CD4-positive, alpha-beta T cell treated with Interleukin-17A for 4 hours (primary cell): ENCODE measurements at regions not wholly inside any gene's neighbourhood (a gene's known extent, or its start where the extent isn't known, plus 50 kb on each side); places are given as distances from the start of the nearest gene placed in this dataset.
"Not testable (repeated sequence)": the region's sequence is repeated elsewhere in the genome, so short reads cannot be mapped to it uniquely, and the experiment has no call there.

ENCODE experiments used
- DNase-seq: peaks from one replicate; pipeline ENCODE4 v3.0.0-alpha.2; 2020; ENCODE audit warnings: mixed read lengths

DNA sequence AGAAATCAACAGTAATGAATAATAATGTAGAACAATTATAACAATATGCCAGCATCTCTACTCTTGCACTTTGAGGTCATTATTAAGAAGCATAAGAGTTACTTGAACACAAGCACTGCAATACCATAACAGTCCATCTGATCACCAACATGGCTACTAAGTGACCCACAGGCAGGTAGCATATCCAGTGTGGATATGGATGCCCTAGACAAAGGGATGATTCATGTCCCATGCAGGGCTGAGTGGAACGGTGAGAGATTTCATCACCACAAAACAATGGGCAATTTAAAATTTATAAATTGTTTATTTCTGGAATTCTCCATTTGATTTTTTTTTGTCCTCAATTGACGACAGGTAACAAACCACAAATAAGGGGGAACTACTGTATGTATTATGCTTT, 107.7 kb upstream of the TSC22D2 start:
- no peak for DNase-seq

DNA sequence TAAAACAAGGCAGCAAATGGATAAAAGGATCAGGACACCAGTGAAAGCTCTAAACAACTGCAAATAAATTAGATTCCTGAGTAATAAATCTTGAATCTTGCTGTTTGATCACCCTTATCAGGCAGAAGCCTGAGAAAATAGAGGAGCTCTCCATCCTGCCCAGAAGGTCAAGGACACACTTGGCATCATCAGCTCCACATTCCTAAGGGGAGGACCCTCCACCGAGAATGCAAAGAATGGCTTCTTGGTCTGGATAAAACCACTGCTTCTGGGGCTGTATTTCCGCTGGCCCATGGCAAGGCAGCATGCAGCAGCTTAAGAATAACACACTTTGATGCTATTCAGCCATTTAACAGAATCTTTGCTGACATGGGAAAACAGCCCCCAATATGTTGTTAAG, 108.9 kb upstream of the TSC22D2 start:
- DNase-seq, result no peak

DNA sequence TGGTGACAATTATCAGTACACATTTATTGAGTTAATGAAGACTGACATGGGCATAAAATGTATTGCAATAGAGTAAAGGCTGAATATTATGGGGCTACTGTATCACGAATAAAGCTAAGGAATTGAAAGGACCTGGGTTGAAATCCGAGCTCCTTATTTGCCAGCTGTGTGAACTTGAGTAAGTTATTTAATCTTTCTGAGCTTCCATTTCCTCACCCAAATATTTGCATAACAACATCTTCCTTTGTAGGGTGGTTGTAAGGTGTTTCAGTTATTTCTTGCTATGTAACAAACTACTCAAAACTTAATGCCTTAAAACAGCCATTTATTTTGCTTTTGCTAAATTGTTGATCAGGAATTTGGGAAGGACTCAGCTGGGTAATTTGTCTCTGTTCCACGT, 111.1 kb upstream of the TSC22D2 start:
- no peak for DNase-seq

DNA sequence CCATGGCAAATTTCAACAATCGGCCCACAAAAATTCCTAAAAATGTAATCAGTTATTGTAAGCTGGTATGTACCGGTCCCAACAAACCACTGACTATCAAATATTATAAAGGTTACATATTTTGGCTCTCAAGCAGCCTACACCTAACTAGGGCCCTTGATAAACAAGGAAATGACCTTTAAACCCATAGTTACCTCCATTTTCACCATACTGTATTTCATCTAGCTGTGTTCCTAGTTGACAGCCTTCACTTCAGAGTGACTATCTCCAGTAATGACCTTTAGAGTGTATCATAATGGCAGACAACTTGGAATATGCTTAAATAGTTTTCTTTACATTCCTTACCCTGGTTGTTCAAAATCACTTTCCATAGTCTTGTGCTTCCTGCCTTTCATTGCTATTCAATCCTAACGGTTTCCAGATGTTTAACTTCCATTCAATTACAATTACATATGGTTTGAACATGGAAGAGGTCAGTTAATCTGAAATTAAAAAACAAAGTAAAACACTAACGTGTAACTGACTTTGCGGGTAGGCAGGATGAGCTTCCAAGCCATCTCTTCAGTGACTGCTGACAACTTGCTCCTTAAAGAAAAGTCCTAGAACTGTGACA, 111.9 kb upstream of the TSC22D2 start:
- no peak for DNase-seq

DNA sequence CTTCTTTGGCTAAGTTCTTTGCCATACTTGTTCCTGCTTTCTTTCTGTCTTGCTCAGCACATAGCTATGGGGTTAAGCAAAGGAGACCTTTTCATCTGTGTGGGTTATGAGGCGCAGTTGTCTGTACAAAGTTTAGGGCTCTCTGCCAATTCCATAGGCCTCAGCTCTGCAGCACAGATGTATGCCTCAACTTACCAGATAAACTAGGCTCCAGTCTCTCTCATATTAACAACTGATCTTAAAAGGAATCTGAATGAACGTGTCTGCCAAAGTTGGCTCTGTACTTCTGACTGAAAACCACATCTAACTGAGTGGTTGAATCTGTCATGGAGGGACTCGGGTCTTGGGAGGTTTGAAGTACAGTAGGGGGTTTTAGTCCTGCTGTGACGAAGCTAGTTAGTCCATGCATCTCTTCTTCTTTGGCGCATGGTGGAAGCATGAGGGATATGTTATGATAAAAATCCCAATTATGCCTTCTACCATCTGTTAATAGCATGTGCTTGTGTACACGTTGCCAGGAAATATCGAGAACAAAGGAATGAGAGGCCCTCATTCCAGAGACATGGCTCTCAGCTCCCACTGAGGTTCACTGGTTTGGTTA, 114.6 kb upstream of the TSC22D2 start:
- no peak for DNase-seq

DNA sequence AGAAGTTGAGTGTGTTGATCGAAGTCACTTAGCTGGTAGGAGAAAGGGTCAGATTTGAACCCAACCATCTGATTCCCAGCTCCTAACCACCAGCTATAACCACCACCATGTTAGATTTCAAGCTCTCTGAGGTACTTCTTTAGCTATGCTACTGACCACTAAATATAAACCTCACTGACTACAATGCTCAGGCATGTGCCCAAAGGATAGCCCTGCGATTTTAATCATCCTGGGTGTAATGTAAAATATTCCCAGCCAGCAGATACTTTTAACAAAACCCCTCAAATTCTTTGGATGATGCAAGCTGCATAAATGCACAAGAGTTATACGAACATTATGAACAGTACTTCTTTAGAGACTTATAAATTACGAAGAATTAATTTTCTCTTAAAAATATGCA, 115.2 kb upstream of the TSC22D2 start:
- no peak for DNase-seq

DNA sequence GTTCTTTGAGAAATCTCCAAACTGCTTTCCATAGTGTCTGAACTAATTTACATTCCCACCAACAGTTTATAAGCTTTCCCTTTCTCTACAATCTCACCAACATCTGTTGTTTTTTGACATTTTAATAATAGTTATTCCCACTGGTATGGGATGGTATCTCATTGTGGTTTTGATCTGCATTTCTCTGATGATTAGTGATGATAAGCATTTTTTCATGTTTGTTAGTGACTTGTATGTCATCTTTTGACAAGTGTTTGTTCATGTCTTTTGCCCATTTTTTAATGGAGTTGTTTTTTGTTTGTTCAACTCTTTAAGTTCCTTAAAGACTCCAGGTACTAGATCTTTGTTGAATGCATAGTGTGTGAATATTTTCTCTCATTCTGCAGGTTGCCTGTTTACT, 116.6 kb upstream of the TSC22D2 start:
- no peak for DNase-seq

DNA sequence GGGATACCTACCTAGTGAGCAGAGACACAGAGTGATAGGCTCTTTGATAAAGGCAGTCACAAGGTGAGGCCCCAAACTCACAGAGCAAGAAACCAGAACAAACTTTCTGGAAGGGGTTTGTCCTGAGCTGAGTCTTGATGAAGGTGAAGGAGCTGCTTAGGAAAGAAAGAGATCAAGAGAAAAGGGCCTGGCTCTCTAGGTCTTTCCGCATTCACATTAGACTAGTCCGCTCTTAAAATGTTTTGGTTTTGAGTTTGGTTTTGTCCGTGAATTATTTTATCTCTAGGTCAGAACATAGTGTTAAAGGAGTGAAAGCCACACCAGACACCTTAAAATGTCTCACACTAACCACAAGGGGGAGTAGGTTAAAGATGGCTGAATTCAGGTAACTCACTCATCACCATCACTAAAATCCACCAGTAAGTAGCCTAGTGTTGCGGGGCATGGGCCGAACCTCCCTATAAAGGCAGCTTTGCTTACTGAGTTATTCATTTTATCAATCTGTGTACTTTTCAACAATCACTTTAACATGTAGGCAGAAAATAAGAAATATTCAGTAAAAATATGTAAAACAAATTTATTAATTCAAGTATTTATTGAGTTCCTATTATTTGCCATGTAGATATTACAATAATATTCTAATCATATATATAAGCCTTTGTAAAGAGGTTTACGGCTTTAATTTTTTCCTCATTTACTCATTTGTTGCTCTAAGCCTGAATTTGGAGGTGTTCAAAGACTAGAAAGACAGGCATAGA, 121.5 kb upstream of the TSC22D2 start:
- DNase-seq, result peak; percentile 14

DNA sequence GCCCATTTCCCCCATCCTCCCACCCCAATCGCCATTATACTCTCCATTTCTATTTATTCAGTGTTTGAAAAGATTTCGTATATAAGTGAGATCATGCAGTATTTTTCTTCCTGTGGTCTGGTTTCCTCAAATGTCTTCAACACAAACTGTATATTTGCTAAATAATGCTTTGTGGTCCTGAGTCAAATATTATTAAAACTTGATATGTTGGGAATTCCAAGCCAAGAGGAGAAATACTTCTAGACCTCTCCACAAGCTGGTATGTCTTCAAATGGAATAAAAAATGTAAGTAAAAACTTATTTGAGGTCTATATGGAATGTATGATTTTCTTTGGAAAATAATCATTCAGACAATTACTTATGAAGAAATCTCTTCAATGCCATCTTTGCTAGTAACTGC, 122.5 kb upstream of the TSC22D2 start:
- no peak for DNase-seq

DNA sequence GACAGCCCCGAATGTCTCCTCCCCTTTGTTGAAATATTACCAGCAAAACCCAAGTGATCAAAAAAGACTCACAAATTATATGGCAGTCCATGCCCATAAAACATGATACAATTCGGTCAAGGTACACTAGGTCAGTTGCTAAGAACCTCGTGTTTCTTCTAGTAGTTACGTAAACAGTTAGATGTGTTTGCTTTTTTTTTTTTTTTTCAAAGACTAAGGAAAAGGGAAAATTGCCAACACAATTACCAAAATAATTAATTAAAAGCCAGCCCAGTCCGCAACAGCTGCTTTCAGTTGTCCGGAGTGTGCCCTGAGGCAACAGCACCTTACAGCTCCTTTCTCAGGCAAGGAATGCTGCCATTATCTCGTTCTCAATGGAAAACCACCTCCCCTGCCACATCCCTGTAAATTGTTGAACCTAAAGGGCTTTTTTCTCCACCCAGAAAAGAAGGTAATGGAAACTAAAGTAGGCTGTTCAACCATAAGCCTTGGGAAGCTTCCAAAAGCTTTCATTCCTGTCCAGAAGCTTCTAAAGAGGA, 129.2 kb upstream of the TSC22D2 start:
- DNase-seq, result no peak

DNA sequence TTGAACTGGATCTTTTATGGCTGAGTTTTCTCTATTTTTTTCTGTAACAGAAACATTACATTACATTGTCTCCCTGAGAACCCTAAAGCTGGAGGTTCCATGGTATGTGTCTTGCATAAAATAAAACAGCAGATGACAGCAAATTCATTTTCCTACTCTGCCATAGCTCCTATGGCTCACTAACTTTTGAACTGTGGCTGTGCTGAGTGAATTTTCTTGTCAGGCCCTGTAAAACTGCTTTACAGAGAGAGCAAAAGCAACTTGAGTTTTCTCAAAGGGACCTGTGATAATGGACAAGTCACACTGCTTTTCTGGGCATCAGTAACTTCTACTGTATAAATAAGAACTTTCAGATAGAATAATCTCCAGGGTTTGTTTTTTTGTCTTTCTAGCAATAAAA, 129.9 kb upstream of the TSC22D2 start:
- no peak for DNase-seq

DNA sequence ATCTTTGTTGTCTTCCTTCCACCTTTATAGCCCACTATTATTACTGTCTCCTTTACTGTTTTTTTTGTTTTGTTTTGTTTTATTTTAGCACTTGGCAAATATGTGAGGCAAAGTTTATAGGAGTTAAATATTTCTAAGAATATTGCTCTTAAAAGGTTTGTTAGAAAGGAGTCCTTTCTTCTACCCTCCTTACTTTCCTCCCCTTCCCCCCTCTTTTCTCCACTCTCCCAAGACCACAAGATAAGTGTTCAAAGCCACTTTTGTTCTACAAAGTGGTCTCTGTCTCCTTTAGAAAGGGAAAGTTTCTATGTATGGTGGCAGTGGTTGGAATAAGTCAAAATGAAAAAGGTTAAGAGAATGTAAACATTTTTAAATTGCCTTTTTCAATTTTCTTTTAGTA, 130.7 kb upstream of the TSC22D2 start:
- DNase-seq, result no peak

DNA sequence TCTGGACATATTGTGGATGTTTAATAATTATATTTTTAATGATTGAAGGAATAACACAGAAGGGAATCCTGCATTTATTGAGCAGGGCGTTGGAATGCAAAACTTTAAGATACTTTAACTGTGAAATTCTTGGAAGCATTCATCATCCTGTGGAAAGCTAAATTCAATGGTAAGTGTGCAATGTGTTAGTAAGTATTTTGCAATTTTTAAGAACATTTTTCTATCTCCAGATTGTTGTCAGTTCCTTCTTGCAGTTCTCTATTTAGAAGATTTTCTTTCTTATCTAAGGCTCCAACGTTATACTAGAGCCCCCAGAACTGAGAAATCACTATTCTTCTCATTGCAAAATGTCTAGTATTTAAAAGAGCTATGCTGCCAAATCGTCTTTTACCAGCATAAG, 132.2 kb upstream of the TSC22D2 start:
- no peak for DNase-seq

DNA sequence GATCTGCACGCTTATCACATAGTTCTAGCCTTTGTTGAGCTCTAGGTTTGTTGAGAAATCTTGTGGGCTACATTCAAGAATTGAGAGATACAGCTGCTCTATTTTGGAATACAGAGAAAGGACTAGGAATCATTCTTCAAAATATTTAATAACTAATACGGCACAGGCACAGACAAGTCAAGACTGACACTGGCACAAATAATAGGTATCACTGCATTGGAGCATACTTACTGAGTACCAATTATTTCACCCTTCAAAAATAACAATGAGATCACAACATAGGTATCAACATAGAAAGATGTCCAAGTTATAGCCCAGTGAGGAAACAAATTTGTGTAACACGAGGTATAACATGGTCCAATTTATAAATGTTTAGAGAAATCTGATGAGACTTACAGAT, 133.7 kb upstream of the TSC22D2 start:
- no peak for DNase-seq

DNA sequence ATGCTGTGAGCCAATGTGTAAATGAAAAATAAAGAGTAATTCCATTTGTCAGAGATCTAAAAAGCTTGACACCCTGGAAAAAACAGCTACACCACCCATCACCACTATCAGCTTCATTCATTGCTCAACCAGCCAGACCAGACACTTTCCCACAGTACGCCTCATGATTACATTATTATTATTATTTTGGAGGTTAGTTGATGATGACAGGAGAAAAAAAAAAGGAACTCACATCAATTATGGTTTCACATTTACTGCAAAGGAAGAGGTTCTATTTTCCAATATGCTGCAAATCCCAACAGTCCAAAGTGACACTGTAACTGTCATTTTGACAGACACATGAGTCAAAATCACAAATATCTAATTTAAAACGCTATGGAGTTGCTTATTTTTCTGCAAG, 134.7 kb upstream of the TSC22D2 start:
- DNase-seq, result no peak

DNA sequence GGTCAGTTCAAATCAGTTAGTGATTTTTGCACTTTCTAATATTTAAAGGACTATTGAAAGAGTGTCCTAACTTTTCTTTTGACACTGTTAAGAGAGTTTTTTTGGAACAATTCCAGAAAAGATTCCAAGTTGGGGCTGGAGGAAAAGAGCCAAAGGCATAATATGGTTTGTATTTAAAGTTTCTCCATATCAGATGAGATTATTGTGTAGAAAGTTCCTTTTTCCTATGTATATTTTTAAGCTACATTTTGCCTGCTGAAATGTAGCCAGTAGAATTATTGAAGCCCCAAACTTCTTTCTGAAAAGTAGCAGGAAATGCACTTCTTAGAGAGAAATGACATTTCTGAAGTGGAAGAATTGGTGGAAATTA, 136.5 kb upstream of the TSC22D2 start:
- DNase-seq, result no peak

DNA sequence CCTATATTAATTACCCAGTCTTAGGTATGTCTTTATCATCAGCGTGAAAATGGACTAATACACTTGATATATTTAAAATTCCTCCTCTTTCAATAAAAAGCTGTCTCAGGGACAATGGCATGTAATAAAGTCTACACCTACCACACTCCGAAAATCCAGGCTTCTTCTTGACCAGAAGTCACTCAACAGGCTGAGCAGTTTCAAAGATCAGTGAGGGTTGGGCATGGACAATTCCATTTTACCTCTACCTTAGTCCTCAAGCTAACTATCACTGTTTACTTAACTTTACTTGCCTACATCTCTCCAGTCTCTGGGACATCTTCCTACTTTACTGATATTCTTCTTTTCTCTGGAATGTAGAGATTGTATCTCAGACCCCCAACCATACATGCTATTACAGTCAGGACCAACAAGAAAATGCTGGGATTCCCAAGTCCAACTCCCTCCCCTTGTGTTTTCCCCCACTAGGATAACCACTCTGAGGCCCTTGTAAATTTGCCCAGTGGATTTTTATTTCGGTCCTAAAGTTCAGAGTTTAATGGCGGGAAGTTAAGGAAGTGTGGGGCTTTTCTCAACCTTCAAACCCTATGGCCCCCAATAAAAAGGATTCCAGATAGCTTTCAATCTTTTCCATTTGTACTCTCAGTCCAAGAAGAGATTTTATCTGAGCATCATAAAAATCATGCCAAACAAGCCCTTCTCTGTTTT, 137.1 kb upstream of the TSC22D2 start:
- no peak for DNase-seq

DNA sequence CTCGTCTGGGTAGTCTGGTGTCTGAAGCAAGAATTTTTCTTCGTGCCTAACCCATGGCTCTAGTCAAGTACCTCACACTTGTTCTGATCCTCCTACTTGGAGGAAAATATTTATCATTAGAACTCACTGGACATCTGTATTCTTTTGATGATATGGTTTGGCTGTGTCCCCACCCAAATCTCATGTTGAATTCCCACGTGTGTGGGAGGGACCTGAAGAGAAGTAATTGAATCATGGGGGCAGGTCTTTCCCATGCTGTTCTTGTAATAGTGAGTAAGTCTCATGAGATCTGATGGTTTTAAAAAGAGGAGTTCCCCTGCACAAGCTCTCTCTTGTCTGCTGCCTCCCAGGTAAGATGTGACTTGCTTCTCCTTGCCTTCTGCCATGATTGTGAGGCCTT, 137.7 kb upstream of the TSC22D2 start:
- not testable (repeated sequence) for DNase-seq

DNA sequence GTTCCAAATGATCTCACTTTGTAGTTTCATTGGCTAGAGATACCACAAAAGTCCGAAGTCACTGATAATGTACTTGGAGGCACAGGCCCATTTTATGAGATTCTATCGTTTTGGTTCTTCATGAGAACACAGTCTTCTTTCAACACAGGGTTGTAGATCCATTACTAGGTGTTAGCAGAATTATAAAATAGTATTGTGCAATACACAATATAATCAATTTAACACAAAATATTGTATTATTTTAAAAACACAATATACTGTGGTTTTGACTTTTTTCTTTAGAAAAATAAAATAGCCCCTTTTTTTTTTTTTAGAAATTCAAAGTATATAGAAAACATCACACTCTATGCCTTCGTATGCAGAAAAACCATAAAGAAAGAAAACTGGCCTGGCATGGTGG, 138.6 kb upstream of the TSC22D2 start:
- DNase-seq, result no peak

DNA sequence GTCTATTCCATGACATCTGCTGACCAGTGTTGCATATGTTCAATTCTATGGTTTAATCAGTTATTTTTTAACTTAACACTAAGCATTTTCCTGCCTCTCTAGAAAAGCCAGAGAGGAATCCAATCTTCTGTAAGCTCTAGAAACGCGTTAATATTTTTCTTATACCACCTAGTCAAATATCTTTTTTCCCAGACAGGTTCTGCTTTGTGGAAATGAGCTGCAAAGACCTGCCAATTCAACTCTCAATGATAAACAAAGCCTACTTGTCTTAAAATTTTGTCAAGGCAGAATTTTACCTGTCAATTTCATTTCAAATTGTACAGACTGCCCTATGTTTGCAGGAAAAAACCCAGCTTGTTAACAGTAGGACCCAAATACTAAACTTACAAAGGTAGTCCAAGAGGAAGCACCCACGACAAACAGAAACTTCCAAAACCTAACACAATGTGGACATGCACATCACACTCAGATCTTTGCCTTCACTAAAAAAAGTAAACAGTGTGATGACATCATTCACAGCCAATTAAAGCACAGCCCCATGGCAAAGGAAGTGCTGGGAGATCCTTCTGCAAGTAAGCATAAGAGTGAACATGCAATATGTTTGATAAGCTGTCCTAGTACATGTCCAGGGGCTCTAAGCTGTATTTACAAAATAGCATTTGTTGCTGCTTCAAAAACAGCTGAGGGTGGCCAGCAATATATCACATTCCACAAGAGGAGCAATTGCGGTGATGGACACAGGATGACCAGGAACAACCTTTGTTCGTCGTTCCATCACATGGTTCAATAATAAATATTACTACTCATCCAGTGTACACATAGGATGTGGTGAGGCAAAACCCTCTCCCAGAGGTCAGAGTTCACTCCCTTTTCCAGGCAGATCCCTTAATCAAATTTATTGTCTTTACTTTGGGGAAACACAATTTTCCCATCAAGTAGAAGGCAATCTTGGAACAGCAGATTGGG, 139.4 kb upstream of the TSC22D2 start:
- DNase-seq, result no peak

DNA sequence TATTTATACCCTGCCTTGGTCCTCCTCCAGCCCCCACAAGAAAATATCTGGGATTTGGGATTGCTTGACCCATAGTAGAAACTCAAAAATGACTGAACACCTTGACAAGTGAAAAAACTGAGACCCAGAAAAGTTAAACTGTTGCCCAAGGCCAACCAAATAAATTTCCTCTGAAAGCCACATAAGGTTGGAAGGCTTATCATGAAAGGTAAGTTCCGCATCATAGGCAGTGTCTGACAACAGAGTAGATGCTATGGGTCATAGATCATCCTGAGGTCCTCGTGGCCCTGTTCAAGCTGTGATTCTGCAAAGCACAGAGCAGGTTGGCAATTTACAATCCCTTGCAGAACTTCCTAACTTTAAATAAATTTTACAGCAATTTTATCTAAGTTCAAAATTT, 140.8 kb upstream of the TSC22D2 start:
- no peak for DNase-seq

DNA sequence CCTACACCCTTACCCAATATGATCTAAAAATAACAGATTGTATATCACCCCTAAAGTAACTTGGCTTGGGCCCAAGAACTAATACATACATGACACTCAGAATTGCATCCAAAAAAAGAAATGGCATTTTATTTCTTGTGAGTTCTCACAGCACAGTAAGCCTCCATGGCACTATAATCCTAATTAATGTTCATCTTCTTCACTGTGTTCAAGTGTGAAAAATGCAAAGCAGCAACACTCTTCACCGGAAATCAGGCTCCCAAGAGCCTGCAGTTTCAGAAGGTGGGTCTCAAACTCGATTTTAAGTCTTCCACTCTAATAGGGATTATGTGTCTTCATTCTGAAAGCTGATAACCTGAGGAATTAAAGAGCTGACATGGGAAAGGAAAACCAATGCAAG, 142.8 kb upstream of the TSC22D2 start:
- no peak for DNase-seq
